ENCODE measurements at regions not wholly inside any gene's neighbourhood (a gene's known extent, or its start where the extent isn't known, plus 50 kb on each side); places are given as distances from the start of the nearest gene placed in this dataset.

- H3K9me3 Mint-ChIP-seq (ENCODE audit: unreplicated experiment), result no peaks in the 10 kb centered on the region
- peaks cover 5% of the 10 kb centered on the region for H3K36me3 Mint-ChIP-seq (ENCODE audit: insufficient read depth, unreplicated experiment)
- no TSS peak for BruUV-seq (replicated peaks)
- CTCF ChIA-PET, result no interaction called here
- TF ChIP-seq CTCF (IDR thresholded peaks at IDR 0.05; ENCODE audit: unreplicated experiment), result no peak
- peaks cover 66% of the 10 kb centered on the region for H3K27me3 Mint-ChIP-seq (ENCODE audit: insufficient read depth, unreplicated experiment)
- POLR2A ChIA-PET, result no interaction called here
- peaks cover 6% of the 10 kb centered on the region for H3K4me1 Mint-ChIP-seq (ENCODE audit: insufficient read depth, unreplicated experiment)
- H3K27ac Mint-ChIP-seq (ENCODE audit: low read depth, unreplicated experiment), result no peak overlapping the region
- H3K4me3 Mint-ChIP-seq (ENCODE audit: unreplicated experiment), result no peak overlapping the region
- DNase-seq (ENCODE audit: unreplicated experiment), result no peak
- intact Hi-C loops (cut with micrococcal nuclease), result no loop called here
Observed at GRCh38 chr15:69849232-69849610, 248.5 kb downstream of the TLE3 start.

- BruUV-seq (replicated peaks), result no TSS peak
- Mint-ChIP-seq H3K4me3 (ENCODE audit: unreplicated experiment) (no peak overlapping the region), H3K27me3 (ENCODE audit: insufficient read depth, unreplicated experiment) (peaks cover 37% of the 10 kb centered on the region), H3K9me3 (ENCODE audit: unreplicated experiment) (no peaks in the 10 kb centered on the region), H3K36me3 (ENCODE audit: insufficient read depth, unreplicated experiment) (peaks cover 5% of the 10 kb centered on the region), H3K27ac (ENCODE audit: low read depth, unreplicated experiment) (no peak overlapping the region), H3K4me1 (ENCODE audit: insufficient read depth, unreplicated experiment) (peaks cover 6% of the 10 kb centered on the region)
- TF ChIP-seq CTCF (IDR thresholded peaks at IDR 0.05; ENCODE audit: unreplicated experiment), result no peak
- CTCF ChIA-PET, result no interaction called here
- DNase-seq (ENCODE audit: unreplicated experiment), result no peak
- POLR2A ChIA-PET, result no interaction called here
- intact Hi-C loops (cut with micrococcal nuclease), result no loop called here
Observed at GRCh38 chr15:69852482-69852881, 245.2 kb downstream of the TLE3 start.

- Mint-ChIP-seq H3K4me3 (ENCODE audit: unreplicated experiment) (no peak overlapping the region), H3K4me1 (ENCODE audit: insufficient read depth, unreplicated experiment) (peaks cover 6% of the 10 kb centered on the region), H3K9me3 (ENCODE audit: unreplicated experiment) (no peaks in the 10 kb centered on the region), H3K27ac (ENCODE audit: low read depth, unreplicated experiment) (no peak overlapping the region), H3K36me3 (ENCODE audit: insufficient read depth, unreplicated experiment) (peaks cover 5% of the 10 kb centered on the region), H3K27me3 (ENCODE audit: insufficient read depth, unreplicated experiment) (peaks cover 33% of the 10 kb centered on the region)
- intact Hi-C loops (cut with micrococcal nuclease), result no loop called here
- CTCF ChIA-PET, result no interaction called here
- POLR2A ChIA-PET, result no interaction called here
- DNase-seq (ENCODE audit: unreplicated experiment), result no peak
- no peak for TF ChIP-seq CTCF (IDR thresholded peaks at IDR 0.05; ENCODE audit: unreplicated experiment)
- BruUV-seq (replicated peaks), result no TSS peak
Observed at GRCh38 chr15:69852916-69853315, 244.8 kb downstream of the TLE3 start.

GRCh38 chr15:69853544-69853951, 244.2 kb downstream of the TLE3 start:
- peaks cover 26% of the 10 kb centered on the region for H3K27me3 Mint-ChIP-seq (ENCODE audit: insufficient read depth, unreplicated experiment)
- intact Hi-C loops (cut with micrococcal nuclease), result no loop called here
- peak; percentile 35 for DNase-seq (ENCODE audit: unreplicated experiment)
- H3K36me3 Mint-ChIP-seq (ENCODE audit: insufficient read depth, unreplicated experiment), result peaks cover 5% of the 10 kb centered on the region
- H3K9me3 Mint-ChIP-seq (ENCODE audit: unreplicated experiment), result no peaks in the 10 kb centered on the region
- H3K4me3 Mint-ChIP-seq (ENCODE audit: unreplicated experiment), result no peak overlapping the region
- TF ChIP-seq CTCF (IDR thresholded peaks at IDR 0.05; ENCODE audit: unreplicated experiment), result no peak
- CTCF ChIA-PET, result no interaction called here
- POLR2A ChIA-PET, result no interaction called here
- no TSS peak for BruUV-seq (replicated peaks)
- H3K27ac Mint-ChIP-seq (ENCODE audit: low read depth, unreplicated experiment), result no peak overlapping the region
- H3K4me1 Mint-ChIP-seq (ENCODE audit: insufficient read depth, unreplicated experiment), result peaks cover 6% of the 10 kb centered on the region
